HEK293 (cell line): ENCODE measurements at regions not wholly inside any gene's neighbourhood (a gene's known extent, or its start where the extent isn't known, plus 50 kb on each side); places are given as distances from the start of the nearest gene placed in this dataset.
A peak's percentile ranks its signal among the peaks of the same experiment; 100 is the strongest.

Experiments used
- CTCF ChIA-PET: fragments of 350-600 bp; formaldehyde crosslinking; extraction: SDS; loops from one replicate; lab custom pipeline; 2021; ENCODE audit warnings: antibody characterized with exemption; lab: Yijun Ruan, JAX
- POLR2A ChIA-PET: fragments of 300-600 bp; formaldehyde crosslinking; extraction: SDS; loops from one replicate; lab custom pipeline; 2020; ENCODE audit warnings: antibody characterized with exemption, inconsistent platforms; lab: Yijun Ruan, JAX
- H3K27ac ChIP-seq: fragments of 200-500 bp; sonication (Bioruptor generic); 2 replicates; pipeline ENCODE4 v1.5.1; 2014; ENCODE audit warnings: low read depth, low read length, control low read depth, inconsistent platforms; ENCODE audit errors: extremely low read depth
- H3K36me3 ChIP-seq, 2 experiments: fragments of 200-500 bp in 1 of 2; sonication (Bioruptor generic) in 1 of 2; 1 replicate in 1 of 2; 2 replicates in 1 of 2; pipeline ENCODE4 v1.5.1; 2014 to 2017; ENCODE audit warnings: inconsistent platforms in 2 of 2, low read length in 2 of 2; ENCODE audit not compliant: control insufficient read depth in 2 of 2, insufficient read depth in 1 of 2
- H3K4me1 ChIP-seq: fragments of 200-500 bp; sonication (Bioruptor generic); 2 replicates; pipeline ENCODE4 v1.5.1; 2014; ENCODE audit warnings: mild to moderate bottlenecking, low read length, inconsistent platforms; ENCODE audit not compliant: control insufficient read depth, insufficient read depth
- H3K4me3 ChIP-seq: 2 replicates; pipeline ENCODE4 v1.5.1; 2011; ENCODE audit warnings: low read depth, mild to moderate bottlenecking, control low read depth, low read length, moderate library complexity
- H3K9me3 ChIP-seq: fragments of 200-500 bp; sonication (Bioruptor generic); 2 replicates; pipeline ENCODE4 v1.5.1; 2014; ENCODE audit warnings: low read depth, low read length, inconsistent platforms; ENCODE audit not compliant: control insufficient read depth, insufficient read depth
- FEZF1 ChIP-seq: fragments of 450-650 bp; formaldehyde crosslinking; IDR thresholded peaks from 2 replicates; pipeline ENCODE4 v1.5.1; 2016; ENCODE audit warnings: missing biosample characterization, missing genetic modification characterization
- HOXD13 ChIP-seq: sonication (generic); formaldehyde crosslinking; IDR thresholded peaks from 2 replicates; pipeline ENCODE4 v1.8.0; 2022; ENCODE audit warnings: missing genetic modification reagents, borderline replicate concordance
- OVOL3 ChIP-seq: fragments of 450-650 bp; formaldehyde crosslinking; IDR thresholded peaks from 2 replicates; pipeline ENCODE4 v1.5.1; 2016; ENCODE audit warnings: missing biosample characterization, missing genetic modification characterization
- ZBTB17 ChIP-seq: fragments of 450-650 bp; formaldehyde crosslinking; IDR thresholded peaks from 2 replicates; pipeline ENCODE4 v1.5.1; 2016; ENCODE audit warnings: missing biosample characterization, missing genetic modification characterization
- ZFHX2 ChIP-seq: fragments of 450-650 bp; formaldehyde crosslinking; conservative IDR thresholded peaks from 2 replicates; pipeline ENCODE4 v1.5.1; 2016; ENCODE audit warnings: missing biosample characterization, missing genetic modification characterization
- ZNF140 ChIP-seq: fragments of 450-650 bp; formaldehyde crosslinking; IDR thresholded peaks from 2 replicates; pipeline ENCODE4 v1.5.1; 2016; ENCODE audit warnings: missing biosample characterization, missing genetic modification characterization
- ZNF223 ChIP-seq: fragments of 450-650 bp; formaldehyde crosslinking; IDR thresholded peaks from 2 replicates; pipeline ENCODE4 v1.5.1; 2016; ENCODE audit warnings: missing biosample characterization, missing genetic modification characterization
- ZNF510 ChIP-seq: fragments of 450-650 bp; formaldehyde crosslinking; IDR thresholded peaks from 2 replicates; pipeline ENCODE4 v1.5.1; 2018; ENCODE audit warnings: mild to moderate bottlenecking, missing genetic modification characterization, missing biosample characterization; ENCODE audit not compliant: insufficient replicate concordance
- ZNF558 ChIP-seq: fragments of 450-650 bp; formaldehyde crosslinking; IDR thresholded peaks from 2 replicates; pipeline ENCODE4 v1.5.1; 2016; ENCODE audit warnings: missing biosample characterization, missing genetic modification characterization
- ZNF629 ChIP-seq: fragments of 450-650 bp; formaldehyde crosslinking; IDR thresholded peaks from 2 replicates; pipeline ENCODE4 v1.5.1; 2017; ENCODE audit warnings: missing biosample characterization, missing genetic modification characterization
- ZNF664 ChIP-seq: fragments of 450-650 bp; formaldehyde crosslinking; IDR thresholded peaks from 2 replicates; pipeline ENCODE4 v1.5.1; 2016; ENCODE audit warnings: missing biosample characterization, missing genetic modification characterization
- ZNF785 ChIP-seq: fragments of 450-650 bp; formaldehyde crosslinking; IDR thresholded peaks from 2 replicates; pipeline ENCODE4 v1.5.1; 2016; ENCODE audit warnings: missing biosample characterization, missing genetic modification characterization
- ZNF791 ChIP-seq: fragments of 450-650 bp; formaldehyde crosslinking; IDR thresholded peaks from 2 replicates; pipeline ENCODE4 v1.5.1; 2016; ENCODE audit warnings: missing biosample characterization, missing genetic modification characterization
- ZNF843 ChIP-seq: fragments of 450-650 bp; formaldehyde crosslinking; IDR thresholded peaks from 2 replicates; pipeline ENCODE4 v1.5.1; 2016; ENCODE audit warnings: missing biosample characterization, missing genetic modification characterization
- TF ChIP-seq, protein P1 (sequence below): fragments of 450-650 bp; formaldehyde crosslinking; IDR thresholded peaks from 2 replicates; pipeline ENCODE4 v1.5.1; 2016; ENCODE audit warnings: missing biosample characterization, missing genetic modification characterization
- TF ChIP-seq, protein P2 (sequence below): fragments of 450-650 bp; formaldehyde crosslinking; conservative IDR thresholded peaks from 2 replicates; pipeline ENCODE4 v1.5.1; 2016; ENCODE audit warnings: low read depth, missing biosample characterization, missing genetic modification characterization
- TF ChIP-seq, protein P3 (sequence below): fragments of 450-650 bp; formaldehyde crosslinking; IDR thresholded peaks from 2 replicates; pipeline ENCODE4 v1.5.1; 2016; ENCODE audit warnings: missing biosample characterization, missing genetic modification characterization, low read depth
- TF ChIP-seq, protein P4 (sequence below): fragments of 450-650 bp; formaldehyde crosslinking; IDR thresholded peaks from 2 replicates; pipeline ENCODE4 v1.5.1; 2017; ENCODE audit warnings: missing biosample characterization, missing genetic modification characterization
- TF ChIP-seq, protein P5 (sequence below): fragments of 450-650 bp; IDR thresholded peaks from 2 replicates; pipeline ENCODE4 v1.5.1; 2018; ENCODE audit warnings: missing biosample characterization, missing genetic modification characterization

DNA sequence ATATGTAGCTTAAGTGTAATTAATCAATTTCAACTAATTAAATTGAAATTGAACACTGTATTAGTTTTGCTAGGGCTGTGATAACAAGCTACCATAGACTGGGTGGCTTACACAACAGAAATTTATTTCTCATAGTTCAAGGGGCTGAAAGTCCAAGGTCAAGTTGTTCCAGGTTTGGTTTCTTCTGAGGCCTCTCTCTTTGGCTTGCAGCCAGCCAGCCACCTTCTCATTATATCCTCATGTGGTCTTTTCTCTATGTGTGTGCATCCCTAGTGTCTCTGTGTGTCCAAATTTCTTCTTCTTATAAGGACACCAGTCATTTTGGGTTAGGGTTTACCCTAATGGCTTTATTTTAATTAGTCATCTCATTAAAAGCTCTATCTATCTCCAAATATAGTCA is 611.7 kb downstream of the UTRN start:
- Histone ChIP-seq H3K9me3 (no peaks in the 10 kb centered on the region), H3K4me1 (peaks cover 27% of the 10 kb centered on the region), H3K27ac (peak overlapping the region; percentile 18; the same call in 1 of the 2 replicates)
- ChIA-PET CTCF (no interaction called here), POLR2A (no interaction called here)
- TF ChIP-seq ZBTB17 (tag by site-specific recombination) (no peak), ZNF664 (tag by site-specific recombination) (0 out of 2 replicates have a peak, but pooled peaks have one; percentile 20)
- TF ChIP-seq, protein P1, sequence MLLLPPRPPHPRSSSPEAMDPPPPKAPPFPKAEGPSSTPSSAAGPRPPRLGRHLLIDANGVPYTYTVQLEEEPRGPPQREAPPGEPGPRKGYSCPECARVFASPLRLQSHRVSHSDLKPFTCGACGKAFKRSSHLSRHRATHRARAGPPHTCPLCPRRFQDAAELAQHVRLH (tag by site-specific recombination), result no peak
- TF ChIP-seq, all 188 proteins: peak for 1
- Histone ChIP-seq H3K4me3 (no peak overlapping the region), H3K36me3 (no peaks in the 10 kb centered on the region)

DNA sequence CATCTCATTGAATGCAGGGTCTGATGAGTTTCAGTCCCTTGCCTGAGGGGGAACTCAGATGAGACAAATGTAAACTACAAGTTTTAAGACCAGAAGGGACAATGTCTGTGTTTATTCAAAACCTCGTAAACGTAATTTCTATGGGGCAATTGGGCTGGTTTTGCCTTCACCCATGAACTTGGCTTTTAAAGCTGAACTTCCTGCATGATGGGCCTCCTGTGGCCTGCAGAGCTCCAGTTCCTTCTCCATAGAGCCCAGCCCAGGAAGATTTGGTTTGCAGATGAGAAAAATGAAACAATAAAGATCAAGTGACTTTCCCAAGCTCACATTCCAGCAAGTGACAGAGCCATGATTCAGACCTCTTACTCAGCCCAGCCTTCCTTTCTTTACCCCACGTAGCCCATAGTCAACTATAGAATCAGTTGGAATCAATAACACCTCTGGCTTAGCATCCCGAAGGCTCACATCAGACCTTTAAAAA is 612.3 kb downstream of the UTRN start:
- Histone ChIP-seq H3K4me3 (no peak overlapping the region), H3K27ac (peak overlapping the region; percentile 18; the same call in 1 of the 2 replicates), H3K36me3 (no peaks in the 10 kb centered on the region), H3K9me3 (no peaks in the 10 kb centered on the region), H3K4me1 (peaks cover 27% of the 10 kb centered on the region)
- CTCF ChIA-PET, result no interaction called here
- POLR2A ChIA-PET, result no interaction called here
- peak; percentile 60; the same call in 1 of the 2 replicates for TF ChIP-seq FEZF1 (tag by site-specific recombination)
- no peak for TF ChIP-seq ZNF785 (tag by site-specific recombination)
- no peak for TF ChIP-seq ZNF558 (tag by site-specific recombination)
- peak; percentile 99 for TF ChIP-seq HOXD13 (CRISPR knock-in tag)
- TF ChIP-seq ZNF843 (tag by site-specific recombination), result peak; percentile 34; the same call in 1 of the 2 replicates
- TF ChIP-seq OVOL3, result no peak
- TF ChIP-seq ZNF140 (tag by site-specific recombination), result no peak
- TF ChIP-seq, protein P2, sequence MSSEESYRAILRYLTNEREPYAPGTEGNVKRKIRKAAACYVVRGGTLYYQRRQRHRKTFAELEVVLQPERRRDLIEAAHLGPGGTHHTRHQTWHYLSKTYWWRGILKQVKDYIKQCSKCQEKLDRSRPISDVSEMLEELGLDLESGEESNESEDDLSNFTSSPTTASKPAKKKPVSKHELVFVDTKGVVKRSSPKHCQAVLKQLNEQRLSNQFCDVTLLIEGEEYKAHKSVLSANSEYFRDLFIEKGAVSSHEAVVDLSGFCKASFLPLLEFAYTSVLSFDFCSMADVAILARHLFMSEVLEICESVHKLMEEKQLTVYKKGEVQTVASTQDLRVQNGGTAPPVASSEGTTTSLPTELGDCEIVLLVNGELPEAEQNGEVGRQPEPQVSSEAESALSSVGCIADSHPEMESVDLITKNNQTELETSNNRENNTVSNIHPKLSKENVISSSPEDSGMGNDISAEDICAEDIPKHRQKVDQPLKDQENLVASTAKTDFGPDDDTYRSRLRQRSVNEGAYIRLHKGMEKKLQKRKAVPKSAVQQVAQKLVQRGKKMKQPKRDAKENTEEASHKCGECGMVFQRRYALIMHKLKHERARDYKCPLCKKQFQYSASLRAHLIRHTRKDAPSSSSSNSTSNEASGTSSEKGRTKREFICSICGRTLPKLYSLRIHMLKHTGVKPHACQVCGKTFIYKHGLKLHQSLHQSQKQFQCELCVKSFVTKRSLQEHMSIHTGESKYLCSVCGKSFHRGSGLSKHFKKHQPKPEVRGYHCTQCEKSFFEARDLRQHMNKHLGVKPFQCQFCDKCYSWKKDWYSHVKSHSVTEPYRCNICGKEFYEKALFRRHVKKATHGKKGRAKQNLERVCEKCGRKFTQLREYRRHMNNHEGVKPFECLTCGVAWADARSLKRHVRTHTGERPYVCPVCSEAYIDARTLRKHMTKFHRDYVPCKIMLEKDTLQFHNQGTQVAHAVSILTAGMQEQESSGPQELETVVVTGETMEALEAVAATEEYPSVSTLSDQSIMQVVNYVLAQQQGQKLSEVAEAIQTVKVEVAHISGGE (tag by site-specific recombination), result no peak
- TF ChIP-seq ZNF791 (tag by site-specific recombination), result no peak

DNA sequence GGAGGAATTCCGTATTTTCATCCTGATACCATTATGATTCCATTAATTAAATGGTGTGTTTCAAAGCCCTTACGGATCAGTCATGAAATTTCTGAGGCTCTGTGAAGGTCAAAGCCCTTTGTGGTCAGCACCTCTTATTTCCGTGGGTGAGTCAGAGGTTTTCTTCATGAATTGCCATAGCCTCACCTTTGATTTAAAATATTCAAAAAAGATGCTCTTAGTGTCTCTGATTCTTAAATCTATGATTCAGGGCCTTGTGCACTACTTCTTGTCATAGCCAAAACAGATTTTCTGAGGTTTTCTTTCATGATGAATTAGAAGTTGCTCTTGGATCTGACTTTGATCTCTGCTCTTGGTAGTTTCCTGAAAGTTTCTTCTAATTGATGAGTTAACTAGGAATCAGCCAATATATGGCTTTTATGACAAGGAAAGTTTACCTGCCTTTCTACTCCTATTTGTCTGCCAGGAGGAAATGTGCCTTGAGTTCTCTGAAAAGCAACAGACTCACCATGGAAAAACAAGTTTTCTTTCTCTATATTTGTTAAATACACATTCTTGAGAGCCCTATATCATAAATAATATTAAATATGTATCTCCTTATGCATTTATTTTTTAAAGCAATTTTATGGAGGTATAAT is 613.0 kb downstream of the UTRN start:
- TF ChIP-seq, protein P3, sequence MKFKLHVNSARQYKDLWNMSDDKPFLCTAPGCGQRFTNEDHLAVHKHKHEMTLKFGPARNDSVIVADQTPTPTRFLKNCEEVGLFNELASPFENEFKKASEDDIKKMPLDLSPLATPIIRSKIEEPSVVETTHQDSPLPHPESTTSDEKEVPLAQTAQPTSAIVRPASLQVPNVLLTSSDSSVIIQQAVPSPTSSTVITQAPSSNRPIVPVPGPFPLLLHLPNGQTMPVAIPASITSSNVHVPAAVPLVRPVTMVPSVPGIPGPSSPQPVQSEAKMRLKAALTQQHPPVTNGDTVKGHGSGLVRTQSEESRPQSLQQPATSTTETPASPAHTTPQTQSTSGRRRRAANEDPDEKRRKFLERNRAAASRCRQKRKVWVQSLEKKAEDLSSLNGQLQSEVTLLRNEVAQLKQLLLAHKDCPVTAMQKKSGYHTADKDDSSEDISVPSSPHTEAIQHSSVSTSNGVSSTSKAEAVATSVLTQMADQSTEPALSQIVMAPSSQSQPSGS (tag by site-specific recombination), result no peak
- TF ChIP-seq ZNF510 (tag by site-specific recombination) (no peak), ZNF629 (tag by site-specific recombination) (no peak), ZNF791 (tag by site-specific recombination) (no peak), ZFHX2 (tag by site-specific recombination) (no peak), ZNF223 (tag by site-specific recombination) (no peak)
- TF ChIP-seq, protein P4, sequence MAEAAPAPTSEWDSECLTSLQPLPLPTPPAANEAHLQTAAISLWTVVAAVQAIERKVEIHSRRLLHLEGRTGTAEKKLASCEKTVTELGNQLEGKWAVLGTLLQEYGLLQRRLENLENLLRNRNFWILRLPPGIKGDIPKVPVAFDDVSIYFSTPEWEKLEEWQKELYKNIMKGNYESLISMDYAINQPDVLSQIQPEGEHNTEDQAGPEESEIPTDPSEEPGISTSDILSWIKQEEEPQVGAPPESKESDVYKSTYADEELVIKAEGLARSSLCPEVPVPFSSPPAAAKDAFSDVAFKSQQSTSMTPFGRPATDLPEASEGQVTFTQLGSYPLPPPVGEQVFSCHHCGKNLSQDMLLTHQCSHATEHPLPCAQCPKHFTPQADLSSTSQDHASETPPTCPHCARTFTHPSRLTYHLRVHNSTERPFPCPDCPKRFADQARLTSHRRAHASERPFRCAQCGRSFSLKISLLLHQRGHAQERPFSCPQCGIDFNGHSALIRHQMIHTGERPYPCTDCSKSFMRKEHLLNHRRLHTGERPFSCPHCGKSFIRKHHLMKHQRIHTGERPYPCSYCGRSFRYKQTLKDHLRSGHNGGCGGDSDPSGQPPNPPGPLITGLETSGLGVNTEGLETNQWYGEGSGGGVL (tag by site-specific recombination), result no peak
- TF ChIP-seq, protein P5, sequence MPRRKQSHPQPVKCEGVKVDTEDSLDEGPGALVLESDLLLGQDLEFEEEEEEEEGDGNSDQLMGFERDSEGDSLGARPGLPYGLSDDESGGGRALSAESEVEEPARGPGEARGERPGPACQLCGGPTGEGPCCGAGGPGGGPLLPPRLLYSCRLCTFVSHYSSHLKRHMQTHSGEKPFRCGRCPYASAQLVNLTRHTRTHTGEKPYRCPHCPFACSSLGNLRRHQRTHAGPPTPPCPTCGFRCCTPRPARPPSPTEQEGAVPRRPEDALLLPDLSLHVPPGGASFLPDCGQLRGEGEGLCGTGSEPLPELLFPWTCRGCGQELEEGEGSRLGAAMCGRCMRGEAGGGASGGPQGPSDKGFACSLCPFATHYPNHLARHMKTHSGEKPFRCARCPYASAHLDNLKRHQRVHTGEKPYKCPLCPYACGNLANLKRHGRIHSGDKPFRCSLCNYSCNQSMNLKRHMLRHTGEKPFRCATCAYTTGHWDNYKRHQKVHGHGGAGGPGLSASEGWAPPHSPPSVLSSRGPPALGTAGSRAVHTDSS (tag by site-specific recombination), result no peak
- ChIA-PET CTCF (no interaction called here), POLR2A (no interaction called here)
- H3K27ac ChIP-seq, result no peak overlapping the region
- no peaks in the 10 kb centered on the region for H3K36me3 ChIP-seq
- no peaks in the 10 kb centered on the region for H3K9me3 ChIP-seq
- H3K4me1 ChIP-seq, result peaks cover 27% of the 10 kb centered on the region
- no peak overlapping the region for H3K4me3 ChIP-seq
